C4-2B (cell line): ENCODE measurements at regions not wholly inside any gene's neighbourhood (a gene's known extent, or its start where the extent isn't known, plus 50 kb on each side); places are given as distances from the start of the nearest gene placed in this dataset.
A peak's percentile ranks its signal among the peaks of the same experiment; 100 is the strongest.

Experiments used
- H3K27ac ChIP-seq: fragments of 450-650 bp; 2 replicates; pipeline ENCODE4 v1.5.1; 2017
- ZFX ChIP-seq: fragments of 450-650 bp; IDR thresholded peaks from 2 replicates; pipeline ENCODE4 v1.6.1; 2017
- TF ChIP-seq, protein P1 (sequence below): fragments of 450-650 bp; conservative IDR thresholded peaks from 2 replicates; pipeline ENCODE4 v1.5.1; 2017; ENCODE audit warnings: mild to moderate bottlenecking

DNA sequence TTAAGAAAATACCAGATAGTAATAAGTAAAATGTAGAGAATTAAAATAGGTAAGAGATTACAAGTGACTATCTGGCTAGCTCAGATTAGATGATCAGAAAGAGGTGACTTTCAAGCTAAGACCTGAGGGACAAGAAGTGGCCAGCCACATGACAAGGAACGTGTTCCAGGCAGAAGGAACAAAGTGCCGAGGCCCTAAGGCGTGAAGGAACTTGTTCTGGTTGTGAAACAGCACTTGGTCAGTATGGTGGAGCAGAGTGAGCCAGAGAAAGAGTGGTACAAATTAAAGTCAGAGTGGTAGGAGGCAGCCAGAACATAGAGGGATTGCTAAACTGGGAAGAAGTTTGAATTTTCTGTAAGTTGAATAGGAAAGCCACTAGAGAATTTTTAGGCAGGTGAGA is 73.6 kb downstream of the ADRB2 start:
- TF ChIP-seq, protein P1, sequence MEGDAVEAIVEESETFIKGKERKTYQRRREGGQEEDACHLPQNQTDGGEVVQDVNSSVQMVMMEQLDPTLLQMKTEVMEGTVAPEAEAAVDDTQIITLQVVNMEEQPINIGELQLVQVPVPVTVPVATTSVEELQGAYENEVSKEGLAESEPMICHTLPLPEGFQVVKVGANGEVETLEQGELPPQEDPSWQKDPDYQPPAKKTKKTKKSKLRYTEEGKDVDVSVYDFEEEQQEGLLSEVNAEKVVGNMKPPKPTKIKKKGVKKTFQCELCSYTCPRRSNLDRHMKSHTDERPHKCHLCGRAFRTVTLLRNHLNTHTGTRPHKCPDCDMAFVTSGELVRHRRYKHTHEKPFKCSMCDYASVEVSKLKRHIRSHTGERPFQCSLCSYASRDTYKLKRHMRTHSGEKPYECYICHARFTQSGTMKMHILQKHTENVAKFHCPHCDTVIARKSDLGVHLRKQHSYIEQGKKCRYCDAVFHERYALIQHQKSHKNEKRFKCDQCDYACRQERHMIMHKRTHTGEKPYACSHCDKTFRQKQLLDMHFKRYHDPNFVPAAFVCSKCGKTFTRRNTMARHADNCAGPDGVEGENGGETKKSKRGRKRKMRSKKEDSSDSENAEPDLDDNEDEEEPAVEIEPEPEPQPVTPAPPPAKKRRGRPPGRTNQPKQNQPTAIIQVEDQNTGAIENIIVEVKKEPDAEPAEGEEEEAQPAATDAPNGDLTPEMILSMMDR: no peak
- TF ChIP-seq ZFX: no peak
- no peak overlapping the region for H3K27ac ChIP-seq

GRCh38 chr5:148902478-148902877 is 76.1 kb downstream of the ADRB2 start:
- TF ChIP-seq, protein P1: no peak
- no peak for TF ChIP-seq ZFX

GRCh38 chr5:148903587-148903986 is 77.2 kb downstream of the ADRB2 start:
- H3K27ac ChIP-seq: peak overlapping the region; percentile 88; the same call in 1 of the 2 replicates
- TF ChIP-seq, protein P1: no peak
- no peak for TF ChIP-seq ZFX

More at GRCh38 chr5:148902478-148902877, 76.1 kb downstream of the ADRB2 start:
- H3K27ac ChIP-seq: peak overlapping the region; percentile 38; the same call in 1 of the 2 replicates

GRCh38 chr5:148904440-148904839 is 78.0 kb downstream of the ADRB2 start:
- TF ChIP-seq, protein P1: no peak
- TF ChIP-seq ZFX: peak; percentile 51; the same call in 1 of the 2 replicates
- H3K27ac ChIP-seq: peak overlapping the region; percentile 88

GRCh38 chr5:148905541-148905940 is 79.1 kb downstream of the ADRB2 start:
- TF ChIP-seq ZFX: no peak
- H3K27ac ChIP-seq: peak overlapping the region; percentile 88; the same call in 1 of the 2 replicates

DNA sequence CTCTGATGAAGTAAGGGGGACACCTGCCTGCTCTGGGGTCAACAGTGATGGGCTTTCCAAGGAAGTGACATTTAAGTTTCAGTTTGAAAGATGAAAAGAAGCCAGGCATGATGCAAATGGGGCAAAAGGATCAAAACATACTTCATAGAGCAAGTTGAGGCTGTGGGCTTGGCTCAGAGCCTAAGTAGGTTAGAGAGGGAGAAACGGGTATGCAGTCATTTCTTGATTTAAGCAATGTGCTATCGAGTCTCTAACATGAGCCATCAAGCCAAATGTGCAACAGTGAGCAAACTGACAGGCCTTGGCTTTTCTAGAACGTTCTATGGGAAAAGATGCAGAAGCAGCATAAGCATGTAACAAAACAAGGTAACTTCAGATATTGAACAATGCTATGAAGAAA is 80.6 kb downstream of the ADRB2 start:
- TF ChIP-seq ZFX: no peak
- TF ChIP-seq, protein P1: no peak

DNA sequence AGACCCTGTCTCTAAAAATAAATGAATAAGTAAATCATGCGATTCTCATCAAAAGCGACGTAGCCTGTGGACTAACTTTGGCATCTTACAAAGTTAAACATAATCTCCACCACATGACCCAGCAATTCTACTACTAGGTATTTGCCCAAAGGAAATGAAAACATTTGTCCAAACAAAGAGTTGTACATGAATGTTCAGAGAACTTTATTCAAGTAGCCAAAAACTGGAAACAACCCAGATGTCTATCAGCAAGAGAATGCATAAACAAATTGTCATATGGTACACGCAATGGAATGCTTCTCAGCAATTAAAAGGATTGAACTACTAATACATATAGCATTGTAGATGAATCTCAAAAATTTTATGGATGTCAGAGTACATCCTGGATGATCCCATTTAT is 82.6 kb downstream of the ADRB2 start:
- peak overlapping the region; percentile 85 for H3K27ac ChIP-seq
- TF ChIP-seq ZFX: no peak
- TF ChIP-seq, protein P1: no peak

More for the DNA sequence above, 80.6 kb downstream of the ADRB2 start:
- peak overlapping the region; percentile 46; the same call in 1 of the 2 replicates for H3K27ac ChIP-seq

DNA sequence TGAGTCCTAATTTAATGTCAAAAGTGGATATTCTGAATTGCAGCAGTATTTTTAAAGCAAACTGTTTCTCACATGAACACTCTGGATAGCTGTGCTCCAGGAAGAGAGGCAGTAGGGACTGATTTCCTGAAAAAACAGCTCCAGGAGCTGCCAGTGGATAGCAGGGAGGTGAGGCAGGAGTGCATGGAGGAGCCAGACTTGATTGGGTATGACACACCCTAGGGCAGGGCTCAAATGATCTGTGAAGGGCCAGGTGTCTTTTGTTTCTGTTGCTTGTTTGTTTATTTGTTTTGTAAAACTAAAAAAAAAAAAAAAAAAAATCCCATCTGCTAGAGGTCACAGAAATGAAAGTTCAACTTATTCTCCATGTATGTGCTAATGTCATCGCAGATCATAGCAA is 83.4 kb downstream of the ADRB2 start:
- TF ChIP-seq ZFX: no peak
- TF ChIP-seq, protein P1: no peak
- H3K27ac ChIP-seq: peak overlapping the region; percentile 85
